T-helper 2 cell treated with Interferon-gamma antibody and Interleukin-4, amounts not matched to agents 100 ng/mL and 5 ng/mL, for 36 hours (primary cell): ENCODE measurements at regions not wholly inside any gene's neighbourhood (a gene's known extent, or its start where the extent isn't known, plus 50 kb on each side); places are given as distances from the start of the nearest gene placed in this dataset.
"Not testable (repeated sequence)": the region's sequence is repeated elsewhere in the genome, so short reads cannot be mapped to it uniquely, and the experiment has no call there.

Experiments used
- intact Hi-C: fragments of 100-400 bp; cut with micrococcal nuclease; formaldehyde crosslinking; loops from one replicate; pipeline ENCODE4 v1.15.1; 2023

DNA sequence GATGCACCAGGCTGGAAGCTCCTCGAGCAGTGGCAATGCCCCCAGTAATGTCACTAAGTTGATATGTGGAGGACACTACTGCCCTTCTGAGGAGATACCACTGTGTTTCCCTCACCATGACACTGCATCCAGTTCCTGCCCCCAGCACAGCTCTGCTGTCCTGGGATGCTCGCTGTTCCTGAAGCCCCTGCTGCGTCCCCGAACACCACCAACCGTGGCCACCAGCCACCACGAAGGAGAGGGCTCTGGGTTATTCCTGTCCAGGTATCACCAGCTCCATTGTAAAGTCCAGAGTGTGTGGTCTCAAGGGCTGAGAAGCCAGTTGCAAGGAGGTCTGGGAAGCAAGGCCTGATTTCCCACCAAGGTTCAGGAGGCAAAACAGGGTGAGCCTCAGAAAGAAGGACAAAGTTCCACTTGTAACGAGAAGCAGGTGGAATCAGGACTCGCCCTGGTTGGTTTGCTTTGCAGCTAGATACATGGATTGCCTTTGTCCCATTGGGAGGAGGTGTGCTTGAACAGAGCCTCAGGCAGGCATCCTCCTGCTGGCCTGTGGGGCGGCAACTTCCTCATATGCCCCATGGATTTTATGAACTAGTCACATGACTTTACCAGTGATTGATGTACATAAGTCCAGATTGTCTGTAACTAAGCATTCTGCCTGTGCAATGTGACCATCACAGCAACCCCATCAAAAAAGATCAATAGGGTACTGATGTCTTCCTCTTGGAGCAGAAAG lies 427.0 kb upstream of the VSTM2A start:
- intact Hi-C loops, result loop anchor here (1.0 kb wide), 1 partner anchor 17 kb away; no protein-coding TSS in a partner anchor

- intact Hi-C loops, result no loop called here
Measured at GRCh38 chr7:54116956-54117355, 425.2 kb upstream of the VSTM2A start.

- intact Hi-C loops, result no loop called here
Measured at GRCh38 chr7:54129035-54129434, 413.1 kb upstream of the VSTM2A start.

DNA sequence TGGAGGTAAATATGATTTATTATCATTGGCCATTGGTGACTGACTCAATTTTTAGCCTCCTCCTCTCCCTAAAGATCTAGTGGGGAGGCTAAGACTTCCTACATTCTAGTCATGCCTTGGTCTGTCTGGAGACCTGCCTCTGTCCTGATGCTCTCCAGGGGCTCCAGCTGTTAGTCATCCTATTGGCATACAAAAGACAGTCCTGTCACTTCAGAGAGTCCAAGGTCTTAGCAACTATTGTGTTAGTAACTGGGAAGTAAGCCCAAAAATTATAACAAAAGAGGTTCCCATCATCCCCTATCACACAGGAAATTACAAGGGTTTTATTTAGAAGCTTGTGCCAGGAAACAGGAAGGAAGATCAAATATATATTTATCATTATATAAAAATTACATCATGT lies 400.6 kb upstream of the VSTM2A start:
- intact Hi-C loops, result no loop called here

- intact Hi-C loops, result no loop called here
Measured at GRCh38 chr7:54145716-54146115, 396.5 kb upstream of the VSTM2A start.

GRCh38 chr7:54153462-54153861 lies 388.7 kb upstream of the VSTM2A start:
- intact Hi-C loops, result loop anchor here (10.0 kb wide), 1 partner anchor 61 kb away; no protein-coding TSS in a partner anchor

DNA sequence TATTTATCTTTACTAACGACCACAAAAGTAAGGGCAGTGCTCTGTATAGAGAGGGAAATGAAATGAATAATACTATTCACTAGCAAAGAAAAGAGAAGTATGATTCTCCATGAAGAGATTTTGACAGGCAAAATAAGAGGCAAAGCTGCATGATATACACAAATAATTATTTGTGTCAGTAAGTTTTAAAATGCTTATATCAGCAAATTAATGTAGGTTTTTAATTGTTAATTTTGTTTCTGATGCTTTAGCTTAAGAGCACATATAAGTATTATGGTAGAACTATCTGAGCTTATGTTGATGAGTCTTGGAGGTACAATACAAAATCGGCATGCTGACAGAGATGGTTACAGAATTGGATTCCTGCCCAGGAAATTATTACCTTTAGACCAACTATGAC lies 383.1 kb upstream of the VSTM2A start:
- intact Hi-C loops, result loop anchor here (10.0 kb wide), 1 partner anchor 56 kb away; no protein-coding TSS in a partner anchor

- intact Hi-C loops, result no loop called here
Measured at GRCh38 chr7:54161621-54162020, 380.6 kb upstream of the VSTM2A start.

- intact Hi-C loops, result no loop called here
Measured at GRCh38 chr7:54166419-54166818, 375.8 kb upstream of the VSTM2A start.

- intact Hi-C loops, result no loop called here
Measured at GRCh38 chr7:54179321-54180029, 362.7 kb upstream of the VSTM2A start.

DNA sequence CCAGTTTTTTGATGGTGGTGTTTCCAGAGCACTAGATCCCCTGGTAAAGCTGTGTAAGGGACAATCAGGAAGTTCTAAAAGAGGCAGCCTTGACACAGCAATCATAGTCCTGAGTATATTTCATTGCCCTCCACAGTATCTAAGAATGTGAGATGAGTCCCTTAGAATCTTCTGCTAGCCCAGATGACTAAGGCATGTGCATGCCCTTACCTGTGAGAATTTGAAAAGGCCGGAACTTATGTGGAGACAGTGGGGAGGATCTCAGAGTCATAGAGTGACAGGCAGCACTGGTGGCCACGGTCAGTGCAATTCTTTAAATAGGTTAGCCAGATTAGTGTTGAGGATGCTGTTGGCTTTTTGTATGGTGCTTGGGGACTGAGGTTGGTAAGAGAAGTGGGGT lies 361.4 kb upstream of the VSTM2A start:
- intact Hi-C loops, result no loop called here

DNA sequence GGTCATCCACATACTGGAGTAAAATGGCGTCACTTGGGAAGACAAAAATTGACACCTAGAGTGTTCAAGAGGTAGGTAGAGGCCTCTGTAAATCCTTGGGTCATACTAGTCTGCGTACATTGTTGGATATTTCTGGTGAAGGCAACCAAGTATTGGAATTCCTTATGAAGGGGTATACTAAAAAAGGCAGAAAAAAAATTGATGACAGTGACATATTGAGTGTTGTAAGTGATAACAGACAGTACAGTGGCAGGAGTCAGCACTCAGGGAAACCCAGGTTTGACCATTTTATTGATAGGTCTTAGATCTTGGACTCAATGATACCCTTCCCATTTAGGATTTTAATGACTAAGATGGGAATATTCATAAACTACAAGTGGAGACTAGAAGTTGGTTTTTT lies 359.1 kb upstream of the VSTM2A start:
- intact Hi-C loops, result no loop called here

DNA sequence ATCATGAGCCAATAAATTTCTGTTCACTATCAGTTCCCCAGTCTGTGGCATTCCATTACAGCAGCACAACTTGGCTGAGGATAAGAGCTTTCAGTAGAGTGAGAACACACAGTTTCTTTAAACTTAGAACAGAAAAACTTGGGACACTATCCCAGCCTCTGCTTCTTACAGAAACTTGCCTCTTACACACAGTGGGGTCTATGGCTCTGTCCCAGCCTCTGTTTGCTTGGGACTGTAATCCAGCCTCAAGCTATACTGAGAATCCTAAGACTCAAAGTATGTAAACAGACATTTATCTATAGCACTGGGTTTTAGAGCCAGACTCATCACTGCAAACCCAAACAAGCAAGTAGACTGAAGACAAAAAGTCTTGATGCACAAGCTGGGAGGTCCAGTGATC lies 355.8 kb upstream of the VSTM2A start:
- intact Hi-C loops, result no loop called here

GRCh38 chr7:54187886-54188685 lies 354.1 kb upstream of the VSTM2A start:
- intact Hi-C loops, result no loop called here

DNA sequence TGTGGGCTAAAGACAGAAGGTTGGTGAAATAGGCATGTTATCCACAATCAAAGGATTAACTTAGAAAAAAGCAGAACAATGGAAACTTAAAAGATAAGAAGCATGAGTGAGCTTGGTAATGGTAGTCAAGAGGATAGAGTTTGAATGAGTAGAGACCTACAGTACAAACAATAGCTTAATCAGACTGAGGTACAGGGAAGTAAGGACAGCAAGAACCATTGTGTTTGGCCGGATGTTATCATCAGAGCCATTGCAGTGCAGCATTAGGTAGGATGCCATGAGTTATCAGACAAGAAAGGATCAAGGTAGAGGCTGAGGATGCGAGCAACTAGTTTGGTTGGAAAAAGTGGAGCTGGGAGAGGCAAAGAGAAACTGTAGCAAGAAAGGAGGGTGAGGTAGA lies 353.3 kb upstream of the VSTM2A start:
- intact Hi-C loops, result no loop called here

- intact Hi-C loops, result no loop called here
Measured at GRCh38 chr7:54189330-54189729, 352.8 kb upstream of the VSTM2A start.

- intact Hi-C loops, result no loop called here
Measured at GRCh38 chr7:54201501-54201900, 340.7 kb upstream of the VSTM2A start.

GRCh38 chr7:54215424-54215823 lies 326.8 kb upstream of the VSTM2A start:
- intact Hi-C loops, result loop anchor here (10.0 kb wide), 2 partner anchors 61 to 79 kb away; no protein-coding TSS in a partner anchor

DNA sequence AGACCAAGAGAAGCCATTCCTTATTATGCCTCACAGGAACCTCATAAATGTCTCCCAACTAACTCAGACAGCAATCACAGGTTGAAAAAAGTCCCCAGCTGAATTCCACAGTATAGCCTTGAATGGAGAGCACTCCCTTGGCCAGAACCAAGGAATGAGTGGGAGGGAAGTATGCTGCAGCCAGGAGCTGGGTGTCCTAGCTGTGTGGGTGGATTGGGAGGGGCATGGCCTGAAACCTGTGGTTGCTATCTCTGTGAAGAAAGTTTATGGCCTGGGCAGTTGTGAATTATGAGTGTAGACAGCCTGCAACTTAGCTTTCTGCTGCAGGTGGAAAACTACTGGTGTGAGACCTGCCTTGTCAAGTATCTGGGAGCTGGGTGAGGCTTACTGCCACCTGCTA lies 316.1 kb upstream of the VSTM2A start:
- intact Hi-C loops, result not testable (repeated sequence)

DNA sequence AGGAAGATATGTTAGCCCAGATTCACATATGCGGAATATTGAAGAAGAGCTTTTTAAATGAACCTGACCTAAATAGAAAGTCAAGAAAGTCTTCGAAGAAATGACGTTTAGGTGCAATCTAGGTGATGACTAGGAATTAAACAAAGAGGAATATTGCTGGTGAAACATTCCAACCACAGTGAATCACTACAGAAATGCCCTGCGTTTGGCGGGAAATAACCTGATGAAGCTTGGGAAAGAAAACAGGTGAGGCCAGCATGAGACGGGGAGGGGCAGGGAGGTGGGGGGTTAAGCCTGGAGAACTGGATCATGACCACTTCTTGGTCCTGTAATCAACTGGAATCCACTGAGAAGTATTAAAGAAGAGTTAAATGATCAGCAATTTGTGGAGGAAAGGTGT lies 299.4 kb upstream of the VSTM2A start:
- intact Hi-C loops, result no loop called here

GRCh38 chr7:54245020-54245419 lies 297.2 kb upstream of the VSTM2A start:
- intact Hi-C loops, result no loop called here

DNA sequence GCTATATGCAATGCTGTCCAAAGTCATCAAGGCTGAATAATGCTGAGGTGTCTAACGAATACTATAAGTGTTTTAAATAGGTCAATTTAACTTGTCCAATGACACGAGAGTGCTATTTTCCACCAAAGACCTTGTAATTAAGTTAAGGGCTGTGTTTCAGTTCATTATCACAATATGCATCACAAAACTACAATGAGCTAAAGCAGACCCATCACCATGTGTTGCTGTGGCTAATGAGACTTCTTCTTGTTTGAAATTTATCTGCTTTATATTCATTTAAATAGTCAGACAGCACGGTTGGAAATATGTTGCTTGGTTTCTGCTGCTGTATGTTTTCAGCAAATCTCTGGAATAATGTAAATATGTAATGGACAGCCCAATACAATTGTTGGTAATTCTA lies 292.5 kb upstream of the VSTM2A start:
- intact Hi-C loops, result no loop called here
